H9 (cell line): ENCODE measurements at regions not wholly inside any gene's neighbourhood (a gene's known extent, or its start where the extent isn't known, plus 50 kb on each side); places are given as distances from the start of the nearest gene placed in this dataset.

ENCODE experiments used
- DNase-seq: peaks from one replicate; pipeline ENCODE4 v3.0.0-alpha.2; 2017
- H2AFZ ChIP-seq: one replicate; pipeline ENCODE4 v1.6.1; 2013; ENCODE audit warnings: mild to moderate bottlenecking, low read length, control low read depth, moderate library complexity
- H2AK5ac ChIP-seq: 2 replicates; pipeline ENCODE4 v1.6.1; 2013; ENCODE audit warnings: low read length, control low read depth, mixed read lengths; ENCODE audit not compliant: insufficient read length
- H2BK120ac ChIP-seq: one replicate; pipeline ENCODE4 v1.6.1; 2013; ENCODE audit warnings: low read depth, mild to moderate bottlenecking, low read length, control low read depth, inconsistent platforms; ENCODE audit not compliant: poor library complexity, severe bottlenecking
- H2BK12ac ChIP-seq: 2 replicates; pipeline ENCODE4 v1.6.1; 2013; ENCODE audit warnings: low read length, control low read depth, mixed read lengths, low read depth; ENCODE audit not compliant: insufficient read length
- H2BK15ac ChIP-seq: 2 replicates; pipeline ENCODE4 v1.6.1; 2013; ENCODE audit warnings: low read depth, low read length, control low read depth
- H2BK20ac ChIP-seq: one replicate; pipeline ENCODE4 v1.6.1; 2013; ENCODE audit warnings: low read depth, mild to moderate bottlenecking, low read length, control low read depth, inconsistent platforms; ENCODE audit not compliant: poor library complexity, severe bottlenecking
- H2BK5ac ChIP-seq: 2 replicates; pipeline ENCODE4 v1.6.1; 2013; ENCODE audit warnings: low read length, control low read depth, mixed read lengths; ENCODE audit not compliant: insufficient read length
- H3K14ac ChIP-seq: 2 replicates; pipeline ENCODE4 v1.6.1; 2013; ENCODE audit warnings: low read length, control low read depth; ENCODE audit not compliant: insufficient read depth
- H3K18ac ChIP-seq: 2 replicates; pipeline ENCODE4 v1.6.1; 2013; ENCODE audit warnings: low read depth, mild to moderate bottlenecking, mixed read lengths, low read length, control low read depth; ENCODE audit not compliant: insufficient read length
- H3K23ac ChIP-seq: 2 replicates; pipeline ENCODE4 v1.6.1; 2013; ENCODE audit warnings: low read length, control low read depth, mixed read lengths, low read depth; ENCODE audit not compliant: insufficient read length
- H3K23me2 ChIP-seq: 2 replicates; pipeline ENCODE4 v1.6.1; 2013; ENCODE audit warnings: low read depth, mild to moderate bottlenecking, mixed read lengths, low read length, control low read depth; ENCODE audit not compliant: insufficient read length, poor library complexity, severe bottlenecking
- H3K27ac ChIP-seq: 2 replicates; pipeline ENCODE4 v1.5.1; 2013; ENCODE audit warnings: low read length, control low read depth, mixed read lengths, low read depth; ENCODE audit not compliant: insufficient read length
- H3K27me3 ChIP-seq: 2 replicates; pipeline ENCODE4 v1.6.1; 2013; ENCODE audit warnings: low read length, control low read depth, inconsistent platforms; ENCODE audit not compliant: insufficient read depth
- H3K4ac ChIP-seq: 2 replicates; pipeline ENCODE4 v1.6.1; 2013; ENCODE audit warnings: low read depth, mild to moderate bottlenecking, control low read depth, inconsistent platforms, low read length, moderate library complexity
- H3K4me1 ChIP-seq: 2 replicates; pipeline ENCODE4 v1.6.1; 2013; ENCODE audit warnings: low read length, control low read depth, inconsistent platforms; ENCODE audit not compliant: insufficient read depth
- H3K4me2 ChIP-seq: 2 replicates; pipeline ENCODE4 v1.6.1; 2013; ENCODE audit warnings: low read length, control low read depth, mixed read lengths; ENCODE audit not compliant: insufficient read length, insufficient read depth
- H3K56ac ChIP-seq: 2 replicates; pipeline ENCODE4 v1.6.1; 2013; ENCODE audit warnings: low read depth, mild to moderate bottlenecking, mixed read lengths, low read length, control low read depth; ENCODE audit not compliant: insufficient read length
- H3K79me1 ChIP-seq: 2 replicates; pipeline ENCODE4 v1.6.1; 2013; ENCODE audit warnings: low read depth, mild to moderate bottlenecking, moderate library complexity, low read length, control low read depth, inconsistent platforms; ENCODE audit not compliant: insufficient read depth, poor library complexity, severe bottlenecking
- H3K79me2 ChIP-seq: 2 replicates; pipeline ENCODE4 v1.6.1; 2013; ENCODE audit warnings: low read length, control low read depth, inconsistent platforms; ENCODE audit not compliant: insufficient read depth
- H3K9ac ChIP-seq: 2 replicates; pipeline ENCODE4 v1.6.1; 2013; ENCODE audit warnings: low read length, control low read depth, mixed read lengths; ENCODE audit not compliant: insufficient read length; ENCODE audit errors: extremely low read depth
- H3K9me3 ChIP-seq: one replicate; pipeline ENCODE4 v1.6.1; 2013; ENCODE audit warnings: low read depth, low read length, inconsistent platforms; ENCODE audit not compliant: control insufficient read depth
- H3T11ph ChIP-seq: one replicate; pipeline ENCODE4 v1.6.1; 2013; ENCODE audit warnings: mild to moderate bottlenecking, low read length, control low read depth, inconsistent platforms
- H4K20me1 ChIP-seq: one replicate; pipeline ENCODE4 v1.6.1; 2013; ENCODE audit not compliant: control insufficient read depth, insufficient read length, insufficient read depth
- H4K5ac ChIP-seq: 2 replicates; pipeline ENCODE4 v1.6.1; 2013; ENCODE audit warnings: low read depth, mild to moderate bottlenecking, mixed read lengths, low read length, control low read depth; ENCODE audit not compliant: insufficient read length
- H4K8ac ChIP-seq: replicated peaks from 2 replicates; pipeline ENCODE4 v1.6.1; 2013; ENCODE audit warnings: low read length, control low read depth, mixed read lengths, low read depth; ENCODE audit not compliant: insufficient read length
- H4K91ac ChIP-seq: 2 replicates; pipeline ENCODE4 v1.6.1; 2013; ENCODE audit warnings: low read depth, mild to moderate bottlenecking, moderate library complexity, mixed read lengths, low read length, control low read depth; ENCODE audit not compliant: insufficient read length
- H3K27ac Mint-ChIP-seq, 3 experiments: 2 replicates in 2 of 3; 3 replicates in 1 of 3; pipeline ENCODE4 v1.8.0; 2020 to 2021; ENCODE audit warnings: mixed read lengths in 3 of 3, mild to moderate bottlenecking in 1 of 3, moderate library complexity in 1 of 3
- H3K27me3 Mint-ChIP-seq: 2 replicates; pipeline ENCODE4 v1.8.0; 2021; ENCODE audit warnings: low read depth, mild to moderate bottlenecking, moderate library complexity, mixed read lengths
- H3K36me3 Mint-ChIP-seq, 3 experiments: 2 replicates in 2 of 3; 3 replicates in 1 of 3; pipeline ENCODE4 v1.8.0; 2020 to 2021; ENCODE audit warnings: low read depth in 3 of 3, mixed read lengths in 3 of 3; ENCODE audit not compliant: insufficient read depth in 1 of 3
- H3K4me1 Mint-ChIP-seq, 2 experiments: 2 replicates each; pipeline ENCODE4 v1.8.0; 2020; ENCODE audit warnings: mixed read lengths in 2 of 2
- H3K4me3 Mint-ChIP-seq, 2 experiments: 2 replicates in 1 of 2; 3 replicates in 1 of 2; pipeline ENCODE4 v1.8.0; 2020 to 2021; ENCODE audit warnings: mild to moderate bottlenecking in 2 of 2, mixed read lengths in 2 of 2, moderate library complexity in 1 of 2
- H3K9me3 Mint-ChIP-seq, 2 experiments: 2 replicates in 1 of 2; 3 replicates in 1 of 2; pipeline ENCODE4 v1.8.0; 2020; ENCODE audit warnings: mild to moderate bottlenecking in 2 of 2, mixed read lengths in 2 of 2, moderate library complexity in 1 of 2
- CTCF ChIP-seq: fragments of 200-600 bp; sonication (generic); conservative IDR thresholded peaks from 3 replicates; pipeline ENCODE4 v1.8.0; 2021; ENCODE audit warnings: antibody characterized with exemption, mild to moderate bottlenecking
- WGBS: extraction: QIAGEN DNeasy Blood & Tissue Kit; methylation state at CpG from one replicate; pipeline ENCODE4 v1.1.7; 2013; ENCODE audit warnings: missing lambda C conversion rate, low lambda C conversion rate, mixed read lengths; ENCODE audit not compliant: insufficient read length; ENCODE audit errors: extremely low coverage; 5-methylcytosine and 5-hydroxymethylcytosine counted together

DNA sequence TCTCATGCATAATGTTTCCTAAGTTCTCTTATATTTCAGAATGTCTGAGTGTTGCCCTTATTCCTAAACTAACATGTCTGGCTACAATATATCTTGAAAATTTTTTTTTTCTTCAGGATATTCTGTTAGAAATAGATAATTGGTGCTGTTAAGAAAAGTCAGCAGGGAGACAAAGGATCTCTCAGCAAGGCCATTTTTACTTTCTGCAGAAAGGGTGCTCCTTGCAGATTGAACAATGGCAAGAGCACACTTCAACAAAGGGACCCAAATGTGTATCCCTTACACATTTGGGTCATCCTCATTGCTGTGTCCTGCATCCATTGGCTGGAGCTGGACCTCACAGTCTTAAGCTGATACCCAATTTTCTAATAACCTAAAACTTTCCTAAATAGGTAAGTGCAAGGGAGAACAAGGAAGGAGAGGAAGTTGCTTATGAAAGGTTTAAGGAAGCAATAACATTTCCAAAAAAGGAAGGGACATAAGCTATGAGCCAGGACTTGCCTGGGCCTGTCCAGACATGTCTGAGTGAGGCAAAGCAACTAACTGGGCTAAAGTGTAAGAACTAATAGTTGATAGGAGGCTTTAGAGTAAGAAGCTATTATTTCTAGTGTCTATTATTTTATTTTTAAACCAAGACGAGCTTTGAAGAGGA, 429.6 kb downstream of the BCKDHB start:
- H3K4me1 Mint-ChIP-seq, result no peaks in the 10 kb centered on the region; a peak in 1 of 4 replicates
- Histone ChIP-seq H4K20me1 (no peaks in the 10 kb centered on the region), H2BK20ac (no peak overlapping the region), H2AFZ (no peak overlapping the region), H3K9me3 (no peaks in the 10 kb centered on the region), H3K4me2 (no peak overlapping the region), H3K27me3 (no peaks in the 10 kb centered on the region), H2AK5ac (no peak overlapping the region), H2BK15ac (no peak overlapping the region), H2BK5ac (no peak overlapping the region), H4K8ac (no peak overlapping the region), H3T11ph (no peak overlapping the region), H3K23me2 (no peaks in the 10 kb centered on the region), H3K79me2 (no peaks in the 10 kb centered on the region), H3K4me1 (no peaks in the 10 kb centered on the region), H3K23ac (no peak overlapping the region), H4K91ac (no peak overlapping the region), H3K9ac (no peak overlapping the region), H3K79me1 (no peaks in the 10 kb centered on the region), H3K27ac (no peak overlapping the region), H3K4ac (no peak overlapping the region), H2BK12ac (no peak overlapping the region), H3K18ac (no peak overlapping the region), H3K56ac (no peak overlapping the region), H2BK120ac (no peak overlapping the region), H4K5ac (no peak overlapping the region), H3K14ac (no peak overlapping the region)
- WGBS, result no CpG with 5 or more reads among the region's 1 CpG
- no peak for DNase-seq
- no peak overlapping the region for H3K27ac Mint-ChIP-seq
- H3K9me3 Mint-ChIP-seq, result peaks cover 6% of the 10 kb centered on the region in 2 experiments
- peaks cover 2% of the 10 kb centered on the region; the same call in 1 of the 2 replicates for H3K27me3 Mint-ChIP-seq
- H3K4me3 Mint-ChIP-seq, result no peak overlapping the region
- peaks cover 0 to 17% (median 11%) of the 10 kb centered on the region in 3 experiments; a peak in 3 of 7 replicates for H3K36me3 Mint-ChIP-seq
- no peak for TF ChIP-seq CTCF
